Erythroblast (primary cell): ENCODE measurements at regions not wholly inside any gene's neighbourhood (a gene's known extent, or its start where the extent isn't known, plus 50 kb on each side); places are given as distances from the start of the nearest gene placed in this dataset.

Experiments
- DNase-seq, 2 experiments: peaks; one replicate each; lab custom pipeline; 2025; lab: John Stamatoyannopoulos, UW
- GATA1 ChIP-seq: IDR thresholded peaks from 2 replicates; pipeline ENCODE4 v1.6.1; 2011; ENCODE audit warnings: low read depth, mild to moderate bottlenecking, control low read depth, low read length, moderate library complexity
- POLR2A ChIP-seq: IDR thresholded peaks from 2 replicates; pipeline ENCODE4 v1.6.1; 2011; ENCODE audit warnings: mild to moderate bottlenecking, low read length

DNA sequence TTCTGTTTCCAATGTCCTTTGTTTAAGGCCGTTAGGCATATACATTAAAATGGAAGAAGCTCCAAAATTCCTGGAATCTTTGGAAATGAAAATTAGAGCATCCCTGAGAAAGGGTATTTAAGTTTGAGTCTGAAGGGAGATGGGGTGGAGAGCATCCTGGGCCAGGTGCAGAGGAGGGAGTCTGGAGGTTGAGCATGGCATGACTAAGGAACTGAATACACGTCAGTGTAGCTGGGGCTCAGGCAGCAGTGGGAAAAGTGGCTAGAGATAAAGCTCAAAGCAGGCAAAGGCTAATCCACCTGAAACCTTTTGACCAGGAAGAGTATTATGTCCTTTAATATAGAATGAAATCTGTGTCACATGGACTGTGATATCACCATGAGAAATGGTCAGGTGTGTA lies 669.0 kb upstream of the RBFOX1 start:
- DNase-seq: no peak
- no peak for TF ChIP-seq POLR2A
- TF ChIP-seq GATA1: no peak

GRCh38 chr16:6656760-6657159 lies 675.9 kb upstream of the RBFOX1 start:
- no peak for DNase-seq
- no peak for TF ChIP-seq POLR2A
- no peak for TF ChIP-seq GATA1

DNA sequence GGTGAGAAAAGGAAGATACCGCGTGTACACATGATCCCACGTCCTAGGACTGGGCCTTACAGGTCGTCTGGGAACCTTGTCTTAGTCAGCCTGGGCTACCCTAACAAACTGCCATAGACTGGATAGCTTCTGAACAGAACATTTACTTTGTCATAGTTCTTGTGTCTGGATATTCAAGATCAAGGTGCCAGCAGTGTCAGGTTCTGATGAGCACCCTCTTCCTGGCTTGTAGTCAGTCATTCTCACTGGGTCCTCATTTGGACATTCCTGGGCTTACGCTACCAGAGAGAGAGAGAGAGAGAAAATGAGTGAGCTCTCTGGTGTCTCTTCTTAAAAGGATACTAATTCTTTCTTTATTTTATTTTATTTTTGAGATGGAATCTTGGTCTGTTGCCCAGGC lies 685.8 kb upstream of the RBFOX1 start:
- no peak for TF ChIP-seq GATA1
- no peak for TF ChIP-seq POLR2A
- no peak for DNase-seq

- no peak for DNase-seq
- TF ChIP-seq GATA1 (no peak), POLR2A (no peak)
Observed at GRCh38 chr16:6645768-6646568, 686.7 kb upstream of the RBFOX1 start.

- no peak for TF ChIP-seq POLR2A
- DNase-seq: no peak
Observed at GRCh38 chr16:6644916-6645315, 687.7 kb upstream of the RBFOX1 start.

DNA sequence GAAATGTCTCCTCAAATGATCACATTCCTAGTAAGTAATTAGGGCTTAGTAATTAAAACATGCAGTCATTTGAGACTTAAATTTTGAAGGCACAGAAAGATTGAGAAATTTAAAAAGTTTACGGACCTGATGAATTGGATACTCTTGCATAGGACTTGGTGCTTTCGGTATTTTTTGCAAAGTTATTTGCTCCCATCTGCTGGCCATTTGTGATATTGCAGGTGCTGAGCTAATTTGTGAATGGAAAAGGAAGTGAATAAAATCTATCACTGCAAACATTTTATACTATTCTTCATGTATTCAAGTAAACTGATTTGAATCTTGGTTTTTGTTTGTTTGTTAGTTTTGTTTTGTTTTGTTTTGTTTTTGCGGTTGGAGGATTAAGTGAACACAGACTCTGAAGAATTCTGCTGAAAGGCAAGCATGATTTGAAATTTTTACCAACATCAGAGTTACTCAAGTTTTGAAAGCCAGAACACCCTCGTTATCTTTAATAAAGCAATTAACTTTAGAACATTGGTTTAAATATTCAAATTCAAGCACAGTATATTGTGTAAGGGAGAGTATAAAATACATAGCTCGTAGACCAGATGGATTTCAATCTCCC lies 689.5 kb upstream of the RBFOX1 start:
- TF ChIP-seq POLR2A (no peak), GATA1 (no peak)
- peak; percentile 22 to 61 for DNase-seq

GRCh38 chr16:6642271-6642670 lies 690.4 kb upstream of the RBFOX1 start:
- no peak for TF ChIP-seq GATA1
- no peak for TF ChIP-seq POLR2A

GRCh38 chr16:6641091-6641490 lies 691.6 kb upstream of the RBFOX1 start:
- TF ChIP-seq GATA1: no peak
- TF ChIP-seq POLR2A: no peak
- DNase-seq: no peak

More at GRCh38 chr16:6642271-6642670, 690.4 kb upstream of the RBFOX1 start:
- DNase-seq: no peak

DNA sequence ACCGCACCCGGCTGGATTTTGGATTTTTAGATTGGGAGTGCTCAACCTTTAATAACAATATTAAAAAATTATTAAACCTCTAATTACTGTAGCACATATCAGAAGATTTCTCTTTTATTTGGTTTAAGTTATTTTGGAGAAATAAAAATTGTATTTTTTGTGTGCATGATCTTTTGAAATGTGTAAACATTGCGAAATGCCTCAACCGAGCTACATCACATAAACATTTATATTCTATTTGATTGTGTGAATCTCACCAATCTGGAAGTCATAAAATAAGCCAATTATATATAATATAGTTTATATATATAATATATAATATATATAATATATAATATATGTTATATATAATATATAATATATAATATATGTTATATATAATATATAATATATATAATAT lies 696.2 kb upstream of the RBFOX1 start:
- TF ChIP-seq POLR2A (no peak), GATA1 (no peak)
- no peak for DNase-seq

DNA sequence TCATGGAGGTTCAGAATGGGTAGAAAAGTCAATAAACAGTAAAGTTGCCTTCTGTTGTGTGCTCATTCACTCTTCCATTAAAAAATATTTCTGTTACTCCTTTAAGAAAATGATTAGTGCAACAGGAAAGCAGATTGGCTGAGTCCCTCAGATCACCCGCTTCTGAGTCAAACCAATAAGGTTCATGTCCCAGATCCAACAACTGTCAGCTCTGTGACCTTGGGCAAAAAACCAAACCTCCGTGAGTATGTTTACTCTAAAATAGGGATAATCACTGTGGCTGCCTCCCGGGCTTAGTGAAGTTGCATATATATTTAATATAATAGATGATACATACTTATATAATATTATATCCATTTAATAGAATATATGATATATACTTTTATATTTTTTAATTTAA lies 698.5 kb upstream of the RBFOX1 start:
- no peak for DNase-seq
- no peak for TF ChIP-seq GATA1

- TF ChIP-seq GATA1 (no peak), POLR2A (no peak)
Observed at GRCh38 chr16:6633456-6633855, 699.2 kb upstream of the RBFOX1 start.

GRCh38 chr16:6629110-6629509 lies 703.5 kb upstream of the RBFOX1 start:
- TF ChIP-seq GATA1: no peak
- no peak for TF ChIP-seq POLR2A
- no peak for DNase-seq

More at GRCh38 chr16:6633456-6633855, 699.2 kb upstream of the RBFOX1 start:
- DNase-seq: no peak

- no peak for TF ChIP-seq GATA1
- no peak for TF ChIP-seq POLR2A
- DNase-seq: no peak
Observed at GRCh38 chr16:6625606-6626005, 707.0 kb upstream of the RBFOX1 start.

DNA sequence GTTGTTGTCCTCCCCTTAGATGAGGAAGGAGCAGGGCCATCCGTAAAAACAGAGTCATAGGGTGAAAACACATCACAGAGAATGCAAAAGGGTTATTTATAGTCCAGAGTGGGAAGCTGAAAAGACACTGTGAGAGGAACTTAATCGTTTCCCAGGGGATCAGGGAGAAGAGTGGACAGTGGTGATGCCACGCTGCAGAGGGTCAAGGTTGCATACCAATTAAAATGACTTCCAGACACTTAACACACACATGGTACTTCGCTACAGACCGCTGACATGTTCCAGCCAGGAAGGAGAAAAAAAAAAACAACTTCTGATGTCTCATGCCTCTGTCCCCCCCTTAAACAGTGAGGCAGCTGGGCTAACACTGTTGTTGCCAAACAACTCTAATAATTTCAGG lies 713.8 kb upstream of the RBFOX1 start:
- no peak for DNase-seq
- TF ChIP-seq GATA1 (no peak), POLR2A (no peak)

- DNase-seq: no peak
- TF ChIP-seq GATA1 (no peak), POLR2A (no peak)
Observed at GRCh38 chr16:6616746-6617145, 715.9 kb upstream of the RBFOX1 start.
